Fibroblast of peridontal ligament (primary cell): ENCODE measurements at regions not wholly inside any gene's neighbourhood (a gene's known extent, or its start where the extent isn't known, plus 50 kb on each side); places are given as distances from the start of the nearest gene placed in this dataset.
A peak's percentile ranks its signal among the peaks of the same experiment; 100 is the strongest.
"Not testable (repeated sequence)": the region's sequence is repeated elsewhere in the genome, so short reads cannot be mapped to it uniquely, and the experiment has no call there.

Experiments used
- DNase-seq: peaks from one replicate; pipeline ENCODE4 v3.0.0-alpha.2; 2010; ENCODE audit errors: extremely low read depth

DNA sequence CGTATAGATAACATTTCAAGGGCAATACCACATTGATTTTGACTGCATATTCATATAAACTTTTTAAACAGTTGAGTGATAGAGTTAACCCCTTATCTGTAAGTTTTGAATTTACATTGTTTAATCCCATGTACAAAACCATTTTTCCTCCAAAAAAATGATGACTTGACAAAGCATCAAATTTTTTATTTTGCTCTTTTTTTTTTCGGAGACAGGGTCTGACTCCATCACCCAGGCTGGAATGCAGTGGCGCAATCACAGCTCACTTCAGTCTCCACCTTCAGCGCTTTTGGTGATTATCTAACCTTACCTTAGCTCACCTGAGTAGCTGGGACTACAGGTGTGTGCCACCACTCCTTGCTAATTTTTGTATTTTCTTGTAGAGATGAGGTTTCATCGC, 1670.1 kb upstream of the CDH9 start:
- DNase-seq = no peak

DNA sequence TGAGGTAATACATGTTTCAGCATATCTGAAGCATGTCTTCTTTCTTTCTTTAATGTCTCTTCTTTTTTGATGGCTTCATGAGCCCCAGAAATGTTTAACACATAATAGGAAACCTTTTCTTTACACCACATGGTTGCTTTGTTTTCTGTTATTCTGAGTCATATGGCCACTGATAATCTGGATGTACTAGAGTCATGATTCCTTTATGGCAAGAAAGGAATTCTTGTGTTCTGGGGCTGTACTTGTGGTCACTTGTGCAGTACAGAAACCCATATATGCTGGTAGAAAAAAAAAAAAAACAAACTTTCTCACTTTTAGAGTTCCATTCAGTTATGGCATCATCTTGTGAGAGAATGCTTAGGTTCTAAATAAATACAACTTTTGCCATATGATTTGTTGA, 1669.3 kb upstream of the CDH9 start:
- DNase-seq = no peak

DNA sequence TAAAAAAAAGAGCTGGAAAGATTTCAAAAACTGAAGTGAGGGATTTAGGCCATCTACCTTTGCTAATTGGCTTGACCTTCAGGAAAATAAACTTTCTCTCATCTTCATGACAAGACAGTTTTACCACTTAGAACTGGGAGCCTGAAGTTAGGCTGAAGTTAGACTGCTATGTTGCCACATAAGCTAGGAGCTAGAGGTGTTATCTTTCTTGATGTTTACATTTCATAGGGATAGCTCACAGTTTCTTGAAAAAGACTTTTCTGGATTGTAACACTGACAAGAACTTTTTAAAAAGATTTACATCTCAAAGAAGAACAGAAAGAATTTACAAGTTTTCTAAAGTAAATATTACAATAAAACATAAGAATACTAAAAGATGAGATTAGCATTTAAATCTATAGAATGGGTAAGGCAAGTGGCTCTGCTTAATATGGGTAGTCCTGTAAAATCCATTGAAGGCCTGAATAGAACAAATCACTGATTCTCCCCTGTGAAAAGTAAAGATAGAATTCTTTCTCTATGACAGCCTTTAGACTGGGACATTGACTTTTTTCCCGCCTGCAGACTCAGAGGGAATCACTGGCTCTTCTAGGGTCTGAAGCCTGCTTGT, 1665.4 kb upstream of the CDH9 start:
- DNase-seq = peak; percentile 1

DNA sequence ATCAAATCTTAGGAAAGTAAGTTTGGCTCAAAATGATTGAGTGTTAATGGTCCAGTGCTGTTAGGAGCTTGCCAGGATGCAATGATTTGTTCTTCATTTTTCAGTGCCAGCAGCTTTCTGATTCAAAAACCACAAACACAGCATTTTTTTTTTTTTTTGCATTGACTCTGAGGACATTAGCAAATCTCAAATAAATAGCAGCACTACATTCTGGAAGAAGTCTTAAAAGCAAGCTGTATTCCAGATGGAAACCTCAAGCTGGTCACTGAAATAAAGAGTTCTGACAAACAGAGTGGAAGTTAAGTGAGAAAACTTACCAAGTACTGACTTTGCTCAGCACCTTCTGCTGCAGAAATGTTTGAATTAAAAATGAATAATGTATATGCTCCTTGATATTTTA, 1653.1 kb upstream of the CDH9 start:
- DNase-seq = peak; percentile 13

DNA sequence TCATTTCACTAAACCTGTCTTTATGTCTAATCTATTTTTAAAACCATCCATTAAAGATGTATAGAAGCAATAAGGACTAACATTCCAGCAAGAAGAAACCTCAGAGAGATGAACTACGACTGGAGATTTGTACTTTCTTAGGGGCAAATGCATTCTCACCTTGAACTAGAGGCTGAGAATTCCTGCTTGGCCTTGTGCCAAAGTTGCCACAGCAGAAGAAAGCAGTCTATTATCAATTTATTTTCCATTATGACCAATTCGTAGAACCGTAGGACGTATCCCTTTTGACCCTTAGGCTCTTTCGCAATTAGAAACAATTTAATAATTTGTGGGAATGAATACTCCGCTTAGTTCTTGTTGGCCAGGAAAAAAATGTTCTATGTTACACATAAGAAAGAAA, 1647.4 kb upstream of the CDH9 start:
- DNase-seq = no peak

DNA sequence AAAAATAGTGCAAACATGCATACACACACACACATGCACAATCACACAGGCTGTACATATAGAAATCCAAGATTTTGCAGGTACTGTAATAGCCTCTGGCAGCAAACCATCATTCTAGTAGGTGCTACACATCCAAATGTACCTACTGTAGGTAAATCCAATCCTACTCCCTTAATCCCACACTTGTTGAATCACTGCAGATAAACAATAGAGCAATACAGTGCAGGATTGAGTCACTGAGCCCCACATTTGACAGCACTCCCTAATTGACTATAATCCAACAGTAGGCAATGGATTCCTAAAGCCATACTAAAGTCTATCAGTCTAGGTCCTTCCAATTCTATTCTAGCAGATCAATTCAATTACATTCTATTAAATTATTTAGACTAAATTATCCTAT, 1640.5 kb upstream of the CDH9 start:
- no peak for DNase-seq

DNA sequence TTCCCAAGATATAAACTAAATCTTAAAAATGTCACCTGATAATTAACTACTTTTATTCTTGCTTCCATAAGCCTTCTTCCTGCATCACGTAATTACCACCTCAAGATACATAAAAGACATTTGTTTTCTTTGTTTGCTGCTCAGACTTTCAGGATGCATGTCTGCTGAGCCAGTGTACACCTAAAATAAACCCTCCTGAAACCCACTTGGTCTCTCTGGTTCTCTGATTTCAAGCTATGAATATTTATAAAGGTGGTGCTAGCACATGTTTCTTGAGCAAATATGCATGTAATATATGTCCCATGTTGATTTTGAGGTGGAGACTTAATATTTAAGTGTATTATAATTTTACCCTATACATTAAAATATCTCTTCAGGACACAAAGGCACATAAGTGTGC, 1627.7 kb upstream of the CDH9 start:
- no peak for DNase-seq

DNA sequence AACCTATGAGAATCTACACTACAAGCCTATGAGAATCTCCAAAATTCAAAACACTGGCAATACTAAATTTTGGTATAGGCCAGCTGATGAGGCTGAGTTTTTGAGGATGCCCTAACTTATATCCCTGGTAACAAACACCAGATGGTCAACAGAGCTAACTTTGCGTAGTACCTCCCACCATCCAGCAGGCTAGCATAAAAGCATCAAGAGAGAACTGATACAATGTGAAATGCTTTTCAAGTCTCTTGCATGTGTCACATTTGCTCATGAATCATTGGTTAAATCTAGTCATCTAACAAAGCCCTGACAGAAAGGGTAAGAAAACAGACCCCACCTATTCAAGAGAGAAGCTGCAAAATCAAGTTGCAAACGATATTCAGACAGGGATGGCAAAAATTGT, 1609.7 kb upstream of the CDH9 start:
- DNase-seq = peak; percentile 39

DNA sequence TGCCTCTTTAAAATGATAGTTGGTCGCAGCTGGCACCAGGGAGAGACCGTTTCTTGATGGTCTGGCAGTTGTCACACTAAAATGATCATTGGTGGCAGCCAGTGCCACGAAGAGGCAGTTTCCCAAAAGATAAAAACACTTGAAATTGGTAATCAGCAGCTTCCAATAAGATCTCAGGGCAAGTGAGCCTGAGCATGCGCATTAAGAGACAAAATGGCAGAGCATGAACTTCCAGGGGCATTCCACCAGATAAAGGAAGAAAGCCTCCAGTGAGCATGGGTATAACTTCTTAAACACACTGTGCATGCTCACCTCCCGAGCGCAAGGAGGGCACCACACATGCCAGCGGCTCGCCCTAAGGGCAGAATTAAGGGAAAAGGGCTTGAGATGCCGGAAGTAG, 1594.2 kb upstream of the CDH9 start:
- DNase-seq = no peak

DNA sequence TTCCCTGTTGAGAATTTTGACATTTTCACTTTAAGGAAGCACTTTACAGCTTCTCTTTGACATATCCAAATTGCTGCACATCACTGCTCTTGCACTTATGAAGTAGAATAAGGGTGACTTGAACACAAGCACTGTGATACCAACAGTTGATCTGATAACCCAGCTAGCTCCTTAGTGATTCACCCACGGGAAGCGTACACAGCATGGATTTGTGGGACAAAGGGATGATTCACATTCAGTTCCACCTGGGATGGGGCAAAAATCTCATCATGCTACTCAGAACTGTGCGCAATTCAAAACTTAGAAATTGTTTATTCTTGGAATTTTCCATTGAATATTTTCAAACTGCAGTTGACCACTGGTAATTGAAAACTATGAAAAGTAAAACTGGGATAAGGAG, 1565.5 kb upstream of the CDH9 start:
- no peak for DNase-seq

DNA sequence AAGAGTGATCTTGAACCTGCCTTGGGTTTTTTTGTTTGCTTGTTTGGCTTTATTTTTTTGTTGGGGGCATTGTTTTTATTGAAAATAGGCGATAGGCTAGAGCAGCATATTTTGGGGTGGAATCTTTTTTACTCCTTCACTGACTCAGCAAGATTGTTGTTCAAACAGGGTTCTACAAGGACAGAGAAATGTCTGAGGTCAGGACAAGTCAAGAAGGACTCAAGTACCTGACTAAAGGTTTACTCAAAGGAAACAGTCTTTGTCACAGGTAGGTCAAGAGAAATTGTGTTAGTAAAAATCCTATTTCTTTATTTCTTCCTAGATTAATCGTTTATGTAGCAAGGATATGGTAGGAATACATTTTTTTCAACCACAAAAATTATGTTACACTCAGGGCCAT, 1564.0 kb upstream of the CDH9 start:
- no peak for DNase-seq

DNA sequence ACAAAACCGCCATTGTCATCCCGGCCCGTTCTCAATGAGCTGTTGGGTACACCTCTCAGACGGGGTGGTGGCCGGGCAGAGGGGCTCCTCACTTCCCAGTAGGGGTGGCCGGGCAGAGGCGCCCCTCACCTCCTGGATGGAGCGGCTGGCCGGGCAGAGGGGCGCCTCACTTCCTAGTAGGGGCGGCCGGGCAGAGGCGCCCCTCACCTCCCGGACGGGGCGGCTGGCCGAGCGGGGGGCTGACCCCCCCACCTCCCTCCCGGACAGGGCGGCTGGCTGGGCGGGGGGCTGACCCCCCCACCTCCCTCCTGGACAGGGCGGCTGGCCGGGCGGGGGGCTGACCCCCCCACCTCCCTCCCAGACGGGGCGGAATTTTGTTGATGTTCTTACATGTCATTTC, 1558.3 kb upstream of the CDH9 start:
- DNase-seq = not testable (repeated sequence)

DNA sequence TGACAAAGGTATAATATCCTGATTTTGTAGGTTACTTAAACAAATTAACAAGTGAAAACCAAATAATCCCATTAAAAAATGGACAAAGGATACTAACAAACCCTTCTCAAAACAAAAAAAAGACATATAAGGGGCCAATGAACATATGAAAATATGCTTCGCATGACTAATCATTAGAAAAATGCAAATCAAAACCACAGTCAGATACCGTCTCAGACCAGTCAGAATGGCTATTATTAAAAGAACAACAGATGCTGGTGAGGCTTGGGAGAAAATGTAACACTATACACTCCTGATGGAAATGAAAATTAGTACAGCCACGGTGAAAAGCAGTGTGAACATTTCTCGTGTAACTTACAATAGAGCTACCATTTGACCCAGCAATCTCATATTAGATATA, 1542.2 kb upstream of the CDH9 start:
- DNase-seq = peak; percentile 37

DNA sequence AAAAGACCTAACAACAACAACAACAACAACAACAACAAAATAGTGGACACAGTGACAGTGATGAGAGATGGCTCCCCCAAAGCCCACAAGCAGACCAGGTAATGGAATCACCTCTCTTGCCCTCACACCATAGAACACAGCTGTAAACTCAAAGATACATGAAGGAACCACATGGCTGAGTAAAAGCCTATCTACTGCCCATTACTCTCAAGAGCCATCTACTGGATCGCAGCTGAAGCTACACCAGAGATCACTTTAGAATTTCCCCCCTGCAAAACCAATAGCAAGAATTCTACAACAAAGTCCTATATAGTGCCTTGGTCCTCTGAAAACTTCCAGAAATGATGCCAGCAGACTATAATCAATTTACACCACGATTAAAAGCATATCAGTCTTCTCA, 1537.6 kb upstream of the CDH9 start:
- peak; percentile 14 for DNase-seq

DNA sequence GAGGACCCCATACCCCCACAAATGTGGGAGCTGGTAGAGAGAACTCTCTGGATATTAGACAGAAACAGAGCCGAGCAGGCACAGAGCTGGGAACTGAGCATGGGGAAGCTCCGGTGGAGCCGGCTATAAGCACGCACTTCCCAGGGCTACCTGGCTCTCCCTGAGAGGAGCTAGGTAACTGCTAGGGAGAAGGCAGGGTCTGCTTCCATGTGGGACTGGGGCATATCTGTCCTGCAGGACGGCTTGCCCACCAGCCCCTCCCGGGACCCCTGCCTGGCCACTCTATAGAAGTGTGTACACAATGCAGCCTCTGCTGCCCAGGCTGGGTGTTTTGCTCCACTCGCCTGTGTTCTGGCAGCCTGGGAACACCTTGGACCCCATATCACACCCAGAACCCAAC, 1537.0 kb upstream of the CDH9 start:
- no peak for DNase-seq

DNA sequence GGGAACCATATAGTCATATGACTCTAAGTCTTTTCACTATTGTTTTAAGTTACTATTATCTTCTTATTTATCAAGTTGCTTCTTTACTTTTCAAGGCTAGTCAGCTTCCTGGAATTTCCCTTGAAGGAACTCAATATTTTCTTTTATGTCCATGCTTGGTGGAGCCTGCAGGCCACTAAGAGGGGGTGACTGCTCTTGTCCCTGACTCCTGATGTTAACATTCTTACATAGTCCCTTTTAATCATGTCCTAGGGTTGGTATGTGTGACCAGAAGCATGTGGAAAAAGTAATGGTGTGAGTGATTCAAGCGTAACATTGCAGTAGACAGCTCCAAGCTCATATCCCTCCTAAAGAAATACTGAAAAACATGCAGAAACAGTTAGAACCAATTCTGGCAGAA, 1536.2 kb upstream of the CDH9 start:
- DNase-seq = no peak

DNA sequence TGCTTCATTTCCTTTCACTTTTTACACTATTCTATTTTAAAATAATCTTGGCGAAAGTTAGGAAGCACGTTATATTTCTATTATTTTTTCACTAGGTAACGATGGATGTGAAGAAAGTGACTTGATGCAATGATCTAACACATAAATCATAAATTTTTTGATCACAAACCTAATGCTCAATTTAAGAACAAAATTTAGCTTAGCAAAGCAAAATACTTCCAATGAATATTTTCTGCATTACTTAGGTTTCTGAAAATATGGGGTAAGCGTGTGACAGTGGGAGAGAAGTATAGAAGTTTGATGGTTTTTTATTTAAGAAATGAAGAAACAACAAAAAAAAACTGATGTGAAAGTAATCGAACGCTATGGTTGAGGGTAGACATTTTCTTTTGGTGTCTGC, 1528.7 kb upstream of the CDH9 start:
- DNase-seq = no peak

DNA sequence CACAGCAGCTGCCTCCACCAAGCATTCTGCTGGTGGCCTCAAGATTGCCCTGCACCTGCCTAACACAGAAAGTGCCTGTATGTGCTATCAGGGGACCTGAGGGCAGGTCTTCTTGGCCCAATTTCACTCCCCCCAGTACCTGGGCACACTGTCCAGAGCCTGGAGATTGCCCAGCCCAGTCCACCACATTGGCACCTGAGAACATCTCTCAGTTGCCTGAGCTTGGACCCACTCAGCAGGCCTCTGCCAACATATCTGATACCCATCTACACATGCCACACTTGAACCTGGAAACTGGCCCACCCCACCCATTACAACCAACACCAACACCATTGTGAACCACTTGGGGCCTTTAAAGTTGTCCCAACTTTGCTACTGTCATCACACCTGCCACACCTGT, 1523.1 kb upstream of the CDH9 start:
- DNase-seq = no peak

DNA sequence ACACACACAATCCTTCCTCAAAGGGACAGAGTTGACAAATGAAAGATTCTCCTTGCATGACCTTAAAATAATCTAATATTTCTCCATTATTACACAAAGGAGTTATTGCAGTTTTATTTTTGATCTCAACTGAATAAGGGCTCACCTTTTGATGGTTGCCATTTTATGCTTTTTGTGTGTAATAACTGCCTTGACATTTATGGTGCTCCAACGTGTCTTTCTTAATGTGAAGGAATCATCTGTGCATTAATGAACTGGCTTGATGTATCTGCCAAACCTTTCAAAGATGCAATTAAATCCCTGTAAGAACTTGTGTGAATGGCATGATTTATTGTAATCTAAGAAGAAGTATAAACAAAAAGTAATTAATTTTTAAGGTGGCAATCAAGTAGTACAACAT, 1519.8 kb upstream of the CDH9 start:
- no peak for DNase-seq

DNA sequence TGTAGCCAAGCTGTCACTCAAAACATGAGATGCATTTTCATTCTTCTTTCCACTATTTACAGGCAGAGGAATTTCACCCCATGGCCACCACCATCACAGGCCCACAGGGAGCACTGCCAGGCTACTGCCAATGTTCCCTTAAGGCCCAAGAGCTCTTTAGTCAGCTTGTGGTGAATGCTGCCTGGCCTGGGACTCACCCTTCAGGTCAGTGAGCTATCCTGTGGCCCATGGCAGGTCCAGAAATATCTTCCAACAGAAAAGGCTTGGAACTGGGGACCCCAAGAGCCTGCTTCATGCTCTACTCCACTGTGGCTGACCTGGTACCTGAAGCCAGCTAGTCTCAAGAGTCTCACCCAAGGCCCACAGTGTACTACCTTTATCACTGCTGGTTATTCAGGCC, 1518.7 kb upstream of the CDH9 start:
- no peak for DNase-seq

DNA sequence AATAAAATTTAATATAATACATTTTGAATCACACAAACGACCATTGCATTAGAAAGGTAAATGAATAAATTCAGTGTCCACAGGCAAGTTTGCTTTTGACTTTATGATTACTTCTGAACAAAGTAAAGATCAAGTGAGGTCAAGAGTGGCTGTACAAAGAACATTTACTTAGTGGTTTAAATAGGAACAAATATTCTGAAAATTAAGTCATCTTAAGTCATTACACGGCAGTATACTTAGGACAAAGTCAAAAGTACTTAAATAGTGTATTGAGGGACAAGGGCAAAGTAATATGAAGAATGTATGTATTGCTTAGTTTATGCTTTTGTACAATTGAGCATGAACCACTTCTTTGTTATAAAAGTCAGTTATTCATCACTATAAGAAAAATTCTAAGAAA, 1511.2 kb upstream of the CDH9 start:
- DNase-seq = no peak

DNA sequence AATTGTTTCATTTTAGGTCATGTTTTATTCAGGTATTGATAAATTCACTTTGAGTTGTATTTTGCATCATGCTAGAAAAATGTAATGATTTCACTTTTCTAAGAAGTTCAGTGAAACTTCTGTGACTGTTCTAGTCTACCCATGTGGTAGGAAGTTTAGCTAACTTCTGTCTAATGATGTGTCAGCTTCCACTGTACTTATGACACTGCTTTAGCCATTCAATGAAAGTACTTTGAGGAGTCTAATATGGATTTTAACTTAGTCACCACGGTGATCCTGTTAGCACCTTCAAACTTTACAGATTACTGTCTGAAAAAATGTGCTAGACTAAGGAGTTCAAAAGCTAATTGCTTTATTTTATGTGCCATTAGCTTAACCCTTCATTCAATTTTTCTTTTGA, 1510.5 kb upstream of the CDH9 start:
- DNase-seq = no peak

DNA sequence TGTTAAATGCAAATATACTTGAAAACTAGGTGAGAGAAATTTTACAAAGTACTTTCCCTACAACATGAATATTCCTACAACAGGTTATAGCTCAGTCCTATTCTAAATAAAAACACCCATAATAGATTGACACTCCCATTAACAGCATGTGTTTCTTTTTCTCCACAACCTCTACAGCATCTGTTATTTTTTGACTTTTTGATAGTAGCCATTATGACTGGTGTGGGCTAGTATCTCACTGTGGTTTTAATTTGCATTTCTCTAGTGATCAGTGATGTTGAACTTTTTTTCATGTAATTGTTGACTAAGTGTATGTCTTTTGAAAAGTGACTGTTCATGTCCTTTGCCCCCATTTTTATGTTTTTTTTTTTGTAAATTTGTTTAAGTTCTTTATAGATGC, 1506.1 kb upstream of the CDH9 start:
- DNase-seq = no peak

DNA sequence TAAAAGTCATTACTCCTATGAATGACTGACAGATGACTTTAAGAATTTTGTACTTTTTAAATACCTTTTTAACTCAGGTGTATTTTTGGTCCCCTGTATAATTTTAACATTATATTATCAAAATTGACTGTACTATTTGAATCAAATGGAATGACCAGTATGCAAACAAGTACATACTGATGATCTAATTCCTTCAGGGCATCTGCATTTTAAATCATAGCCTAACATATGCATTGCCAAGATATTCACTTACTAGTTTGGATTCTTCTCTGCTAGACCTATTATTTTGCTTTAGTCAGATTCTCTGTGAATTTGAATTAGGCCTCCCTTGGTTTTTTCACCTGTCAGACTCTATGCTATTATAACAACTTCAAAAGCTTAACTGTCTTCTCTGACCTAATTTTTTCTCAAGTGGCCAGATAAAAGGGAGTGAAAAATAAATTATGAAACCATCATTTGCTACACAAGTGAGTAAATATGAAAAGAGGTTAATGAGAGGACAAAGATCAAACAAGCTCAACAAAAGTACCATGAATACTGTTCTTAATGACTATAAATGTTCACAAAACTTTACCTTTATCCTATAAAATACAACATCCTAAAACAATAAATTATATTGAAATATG, 1505.2 kb upstream of the CDH9 start:
- no peak for DNase-seq
